ENCODE measurements at regions not wholly inside any gene's neighbourhood (a gene's known extent, or its start where the extent isn't known, plus 50 kb on each side); places are given as distances from the start of the nearest gene placed in this dataset.

GRCh38 chr10:78390817-78391216, 357.2 kb downstream of the RPS24 start:
- TF ChIP-seq CTCF (conservative IDR thresholded peaks at IDR 0.05; ENCODE audit: low read depth, low read length) (no peak), EZH2 (IDR thresholded peaks at IDR 0.05; ENCODE audit: low read length, unreplicated experiment) (no peak), EZH2phosphoT487 (IDR thresholded peaks at IDR 0.05; ENCODE audit: borderline replicate concordance, low read length) (no peak; the same call in 1 of the 2 replicates)

Data from PC-3 (cell line).